SK-N-SH (cell line): ENCODE measurements at regions not wholly inside any gene's neighbourhood (a gene's known extent, or its start where the extent isn't known, plus 50 kb on each side); places are given as distances from the start of the nearest gene placed in this dataset.

Experiments
- CTCF ChIA-PET: fragments of 300-600, 350-600 bp; formaldehyde crosslinking; extraction: SDS; loops from one replicate; lab custom pipeline; 2021; lab: Yijun Ruan, JAX
- POLR2A ChIA-PET: fragments of 350-600 bp; sonication (Branson Sonifier 250); formaldehyde crosslinking; extraction: SDS; loops from one replicate; lab custom pipeline; 2020; ENCODE audit warnings: antibody characterized with exemption, inconsistent platforms; lab: Yijun Ruan, JAX
- DNase-seq: peaks from one replicate; pipeline ENCODE4 v3.0.0; 2012
- H2AFZ ChIP-seq: fragments of 200-600 bp; sonication (generic); 2 replicates; pipeline ENCODE4 v1.8.1; 2016; ENCODE audit warnings: antibody characterized with exemption, mild to moderate bottlenecking, low read depth
- H3F3A ChIP-seq: fragments of 200-600 bp; sonication (generic); replicated peaks from 2 replicates; pipeline ENCODE3; 2016; ENCODE audit warnings: antibody characterized with exemption, mild to moderate bottlenecking; ENCODE audit not compliant: insufficient read depth
- H3K27ac ChIP-seq, 2 experiments: fragments of 200-500 bp in 1 of 2; fragments of 200-600 bp in 1 of 2; sonication (Bioruptor generic) in 1 of 2; sonication (generic), shearing (Covaris generic) in 1 of 2; 2 replicates each; pipeline versions ENCODE4 v1.5.1 to v1.6.1; 2014 to 2016; ENCODE audit warnings: low read depth in 2 of 2, inconsistent platforms in 1 of 2, low read length in 1 of 2, mild to moderate bottlenecking in 1 of 2, mixed read lengths in 1 of 2
- H3K27me3 ChIP-seq: fragments of 200-600 bp; sonication (generic), shearing (Covaris generic); 2 replicates; pipeline ENCODE4 v1.6.1; 2016; ENCODE audit warnings: mixed run types; ENCODE audit not compliant: insufficient read depth
- H3K36me3 ChIP-seq, 2 experiments: fragments of 200-500 bp in 1 of 2; fragments of 200-600 bp in 1 of 2; sonication (Bioruptor generic) in 1 of 2; sonication (generic) in 1 of 2; replicated peaks in 1 of 2; 2 replicates each; pipeline versions ENCODE3 to v1.5.1; 2014 to 2016; ENCODE audit warnings: low read length in 1 of 2, mild to moderate bottlenecking in 1 of 2; ENCODE audit not compliant: insufficient read depth in 2 of 2, control insufficient read depth in 1 of 2
- H3K4me1 ChIP-seq, 2 experiments: fragments of 200-500 bp in 1 of 2; fragments of 200-600 bp in 1 of 2; sonication (Bioruptor generic) in 1 of 2; sonication (generic), shearing (Covaris generic) in 1 of 2; 2 replicates each; pipeline versions ENCODE4 v1.5.1 to v1.6.1; 2014 to 2016; ENCODE audit warnings: low read depth in 1 of 2, low read length in 1 of 2, mixed run types in 1 of 2; ENCODE audit not compliant: insufficient read depth in 2 of 2, control insufficient read depth in 1 of 2
- H3K4me2 ChIP-seq: fragments of 200-600 bp; sonication (generic), shearing (Covaris generic); 2 replicates; pipeline ENCODE4 v1.6.1; 2017; ENCODE audit warnings: mixed run types
- H3K4me3 ChIP-seq, 2 experiments: fragments of 200-500 bp in 1 of 2; fragments of 200-600 bp in 1 of 2; sonication (Bioruptor generic) in 1 of 2; sonication (generic), shearing (Covaris generic) in 1 of 2; 2 replicates each; pipeline versions ENCODE4 v1.5.1 to v1.8.1; 2014 to 2016; ENCODE audit warnings: low read depth in 2 of 2, inconsistent platforms in 1 of 2, low read length in 1 of 2, mild to moderate bottlenecking in 1 of 2, mixed read lengths in 1 of 2, moderate library complexity in 1 of 2
- H3K79me2 ChIP-seq: fragments of 200-600 bp; sonication (generic); 2 replicates; pipeline ENCODE4 v1.8.1; 2017; ENCODE audit warnings: mild to moderate bottlenecking; ENCODE audit not compliant: insufficient read depth
- H3K9ac ChIP-seq: fragments of 200-600 bp; sonication (generic); 2 replicates; pipeline ENCODE4 v1.6.1; 2017; ENCODE audit warnings: mixed run types
- H3K9me2 ChIP-seq: fragments of 200-600 bp; sonication (generic); 2 replicates; pipeline ENCODE4 v1.6.1; 2017; ENCODE audit warnings: mixed run types
- H3K9me3 ChIP-seq: fragments of 200-600 bp; sonication (generic); 2 replicates; pipeline ENCODE4 v1.6.1; 2017; ENCODE audit warnings: mixed run types, mild to moderate bottlenecking, moderate library complexity
- H4K20me1 ChIP-seq: fragments of 200-600 bp; sonication (generic); 2 replicates; pipeline ENCODE4 v1.6.1; 2017; ENCODE audit warnings: mild to moderate bottlenecking, mixed run types; ENCODE audit not compliant: insufficient read depth
- CHD2 ChIP-seq: fragments of 150-350 bp; IDR thresholded peaks from 2 replicates; pipeline ENCODE4 v1.6.1; 2018; ENCODE audit warnings: low read length; ENCODE audit not compliant: partially characterized antibody
- ELF1 ChIP-seq: IDR thresholded peaks from 2 replicates; pipeline ENCODE4 v1.4.0; 2012
- EP300 ChIP-seq, 2 experiments: IDR thresholded peaks; 2 replicates each; pipeline versions ENCODE4 v1.4.0 to v1.6.1; 2012; ENCODE audit warnings: borderline replicate concordance in 1 of 2, low read depth in 1 of 2, low read length in 1 of 2
- FOSL2 ChIP-seq: IDR thresholded peaks from 2 replicates; pipeline ENCODE4 v1.4.0; 2012; ENCODE audit warnings: low read depth, mild to moderate bottlenecking, moderate library complexity, borderline replicate concordance
- FOXJ3 ChIP-seq: sonication (generic); formaldehyde crosslinking; IDR thresholded peaks from 2 replicates; pipeline ENCODE4 v1.5.1; 2020; ENCODE audit warnings: mild to moderate bottlenecking, missing genetic modification reagents
- FOXM1 ChIP-seq: IDR thresholded peaks from 2 replicates; pipeline ENCODE4 v1.4.0; 2012; ENCODE audit warnings: low read depth, mild to moderate bottlenecking
- GABPA ChIP-seq: IDR thresholded peaks from 2 replicates; pipeline ENCODE4 v1.4.0; 2012; ENCODE audit warnings: low read depth, mild to moderate bottlenecking
- JUND ChIP-seq: IDR thresholded peaks from 2 replicates; pipeline ENCODE4 v1.4.0; 2012
- MXI1 ChIP-seq: IDR thresholded peaks from 2 replicates; pipeline ENCODE4 v1.6.1; 2012; ENCODE audit warnings: mild to moderate bottlenecking, low read depth, low read length, improper control_type of control experiment
- NFIC ChIP-seq: IDR thresholded peaks from 2 replicates; pipeline ENCODE4 v1.4.0; 2012; ENCODE audit warnings: borderline replicate concordance
- NRF1 ChIP-seq: IDR thresholded peaks from 2 replicates; pipeline ENCODE4 v1.6.1; 2012; ENCODE audit warnings: low read depth, mild to moderate bottlenecking, low read length
- RAD21 ChIP-seq: IDR thresholded peaks from 2 replicates; pipeline ENCODE4 v1.6.1; 2012; ENCODE audit warnings: mild to moderate bottlenecking, low read length
- RCOR1 ChIP-seq: fragments of 150-350 bp; IDR thresholded peaks from 2 replicates; pipeline ENCODE4 v1.6.1; 2017; ENCODE audit warnings: antibody characterized with exemption, low read length
- RFX5 ChIP-seq: IDR thresholded peaks from 2 replicates; pipeline ENCODE4 v1.6.1; 2012; ENCODE audit warnings: mild to moderate bottlenecking, improper control_type of control experiment, low read length
- RXRA ChIP-seq: IDR thresholded peaks from 2 replicates; pipeline ENCODE4 v1.4.0; 2012; ENCODE audit warnings: low read depth, mild to moderate bottlenecking, borderline replicate concordance
- SIN3A ChIP-seq: IDR thresholded peaks from 2 replicates; pipeline ENCODE4 v1.6.1; 2012; ENCODE audit warnings: low read depth, mild to moderate bottlenecking, low read length, moderate library complexity, borderline replicate concordance
- TCF12 ChIP-seq: IDR thresholded peaks from 2 replicates; pipeline ENCODE4 v1.4.0; 2012
- TEAD4 ChIP-seq: IDR thresholded peaks from 2 replicates; pipeline ENCODE4 v1.4.0; 2012; ENCODE audit warnings: mild to moderate bottlenecking, borderline replicate concordance; ENCODE audit not compliant: insufficient read depth
- YY1 ChIP-seq: IDR thresholded peaks from 2 replicates; pipeline ENCODE4 v1.4.0; 2012; ENCODE audit warnings: low read depth, mild to moderate bottlenecking
- WGBS: methylation state at CpG from one replicate; pipeline ENCODE4 v1.1.6; 2017; ENCODE audit warnings: low lambda C conversion rate; 5-methylcytosine and 5-hydroxymethylcytosine counted together
- TF ChIP-seq, protein P1 (sequence below): IDR thresholded peaks from 2 replicates; pipeline ENCODE4; 2012
- TF ChIP-seq, protein P2 (sequence below): fragments of 150-350 bp; IDR thresholded peaks from 2 replicates; pipeline ENCODE4 v1.6.1; 2016; ENCODE audit warnings: mild to moderate bottlenecking, low read depth, low read length
- TF ChIP-seq, protein P3 (sequence below): IDR thresholded peaks from 2 replicates; pipeline ENCODE4 v1.4.0; 2012; ENCODE audit warnings: low read depth
- TF ChIP-seq, protein P4 (sequence below): IDR thresholded peaks from 2 replicates; pipeline ENCODE4 v1.6.1; 2012; ENCODE audit warnings: mild to moderate bottlenecking, low read depth, low read length, moderate library complexity
- TF ChIP-seq, protein P5 (sequence below): IDR thresholded peaks from 2 replicates; pipeline ENCODE4 v1.4.0; 2012; ENCODE audit warnings: low read depth, borderline replicate concordance

DNA sequence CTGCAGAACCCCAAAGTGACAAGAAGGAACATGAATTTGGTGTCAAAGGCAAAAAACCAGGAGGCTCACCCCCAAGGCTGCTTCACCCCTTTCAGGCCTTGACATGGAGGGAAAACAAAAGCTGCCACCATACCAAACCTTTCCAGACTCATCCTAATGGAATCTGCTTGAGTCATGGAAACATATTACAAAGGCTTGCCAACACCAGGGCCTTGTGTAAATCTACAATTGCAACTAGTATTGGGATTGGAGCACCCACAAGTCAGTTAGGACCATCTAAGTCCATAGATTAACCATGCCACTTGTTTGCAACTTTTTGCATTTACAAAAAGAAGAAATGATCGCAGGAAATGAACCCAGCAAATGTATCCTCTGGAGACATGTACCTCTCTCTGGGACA, 297.6 kb downstream of the CDCA7 start (continued):
- TF ChIP-seq CHD2 (no peak), ELF1 (no peak), RCOR1 (no peak), JUND (peak; percentile 67)
- TF ChIP-seq, protein P1, sequence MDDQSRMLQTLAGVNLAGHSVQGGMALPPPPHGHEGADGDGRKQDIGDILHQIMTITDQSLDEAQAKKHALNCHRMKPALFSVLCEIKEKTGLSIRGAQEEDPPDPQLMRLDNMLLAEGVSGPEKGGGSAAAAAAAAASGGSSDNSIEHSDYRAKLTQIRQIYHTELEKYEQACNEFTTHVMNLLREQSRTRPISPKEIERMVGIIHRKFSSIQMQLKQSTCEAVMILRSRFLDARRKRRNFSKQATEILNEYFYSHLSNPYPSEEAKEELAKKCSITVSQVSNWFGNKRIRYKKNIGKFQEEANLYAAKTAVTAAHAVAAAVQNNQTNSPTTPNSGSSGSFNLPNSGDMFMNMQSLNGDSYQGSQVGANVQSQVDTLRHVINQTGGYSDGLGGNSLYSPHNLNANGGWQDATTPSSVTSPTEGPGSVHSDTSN = no peak
- TF ChIP-seq, protein P2, sequence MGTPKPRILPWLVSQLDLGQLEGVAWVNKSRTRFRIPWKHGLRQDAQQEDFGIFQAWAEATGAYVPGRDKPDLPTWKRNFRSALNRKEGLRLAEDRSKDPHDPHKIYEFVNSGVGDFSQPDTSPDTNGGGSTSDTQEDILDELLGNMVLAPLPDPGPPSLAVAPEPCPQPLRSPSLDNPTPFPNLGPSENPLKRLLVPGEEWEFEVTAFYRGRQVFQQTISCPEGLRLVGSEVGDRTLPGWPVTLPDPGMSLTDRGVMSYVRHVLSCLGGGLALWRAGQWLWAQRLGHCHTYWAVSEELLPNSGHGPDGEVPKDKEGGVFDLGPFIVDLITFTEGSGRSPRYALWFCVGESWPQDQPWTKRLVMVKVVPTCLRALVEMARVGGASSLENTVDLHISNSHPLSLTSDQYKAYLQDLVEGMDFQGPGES = no peak

DNA sequence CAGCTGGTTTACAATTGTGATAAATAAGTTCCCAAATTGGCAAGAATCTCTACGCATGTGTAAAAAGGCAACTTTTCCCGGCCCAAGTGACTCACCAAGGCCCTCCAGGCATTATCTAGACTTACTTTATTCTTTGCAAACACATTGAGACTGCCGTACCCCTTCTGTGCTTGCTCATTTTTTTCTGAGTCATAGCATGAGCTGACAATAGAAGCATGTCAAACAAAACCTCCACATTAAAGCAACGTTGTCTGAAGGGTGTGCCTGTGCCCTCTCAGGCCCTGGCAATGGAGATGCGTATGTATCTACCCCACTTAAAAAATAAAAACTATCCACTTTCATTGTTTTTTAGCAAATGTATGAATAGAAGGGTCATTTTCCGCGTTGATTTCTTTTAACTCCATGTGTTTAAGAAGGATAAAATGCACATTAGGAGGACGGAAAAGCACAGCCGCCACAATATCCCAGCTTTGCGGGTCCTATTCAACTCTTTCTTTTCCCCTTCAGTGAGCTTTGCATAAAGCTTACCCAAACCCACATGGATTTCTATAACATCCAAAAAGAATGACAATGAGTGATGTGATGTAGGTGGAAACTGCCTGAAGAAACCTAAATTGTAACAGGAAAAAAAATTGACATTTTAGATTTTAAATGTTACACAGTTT, 298.2 kb downstream of the CDCA7 start:
- Histone ChIP-seq H3K9me2 (no peaks in the 10 kb centered on the region), H3K9me3 (no peaks in the 10 kb centered on the region), H3K27me3 (no peaks in the 10 kb centered on the region), H3K4me2 (peak overlapping the region; percentile 53), H2AFZ (no peak overlapping the region), H3K36me3 (no peaks in the 10 kb centered on the region), H3F3A (peaks cover 17% of the 10 kb centered on the region), H3K79me2 (no peaks in the 10 kb centered on the region), H3K27ac (peak overlapping the region in 1 of 2 experiments; percentile 93; a peak in 3 of 4 replicates), H3K9ac (peak overlapping the region; percentile 59; the same call in 1 of the 2 replicates), H3K4me3 (no peak overlapping the region), H4K20me1 (no peaks in the 10 kb centered on the region), H3K4me1 (peaks cover 0 to 10% of the 10 kb centered on the region in 2 experiments; a peak in 1 of 4 replicates)
- ChIA-PET POLR2A (no interaction called here), CTCF (no interaction called here)
- WGBS = 45% methylated on average over 10 of the region's 10 CpGs
- DNase-seq = no peak
- TF ChIP-seq FOXM1 (no peak), YY1 (no peak), EP300 (IDR thresholded peaks at IDR 0.05; ENCODE audit: borderline replicate concordance in 1 of 2, low read depth in 1 of 2, low read length in 1 of 2) (peak in 1 of 2 experiments; percentile 77; a peak in 1 of 4 replicates), RFX5 (no peak), ELF1 (no peak), MXI1 (no peak), NRF1 (no peak), JUND (peak; percentile 93), TCF12 (peak; percentile 88), TEAD4 (no peak; the same call in 1 of the 2 replicates), RXRA (peak; percentile 57; the same call in 1 of the 2 replicates), FOSL2 (peak; percentile 94), RAD21 (no peak), GABPA (0 out of 2 replicates have a peak, but pooled peaks have one; percentile 9), NFIC (peak; percentile 59), CHD2 (no peak), SIN3A (peak; percentile 20; the same call in 1 of the 2 replicates), FOXJ3 (no peak)
- TF ChIP-seq, protein P3, sequence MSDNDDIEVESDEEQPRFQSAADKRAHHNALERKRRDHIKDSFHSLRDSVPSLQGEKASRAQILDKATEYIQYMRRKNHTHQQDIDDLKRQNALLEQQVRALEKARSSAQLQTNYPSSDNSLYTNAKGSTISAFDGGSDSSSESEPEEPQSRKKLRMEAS = peak; percentile 76
- TF ChIP-seq, protein P4, sequence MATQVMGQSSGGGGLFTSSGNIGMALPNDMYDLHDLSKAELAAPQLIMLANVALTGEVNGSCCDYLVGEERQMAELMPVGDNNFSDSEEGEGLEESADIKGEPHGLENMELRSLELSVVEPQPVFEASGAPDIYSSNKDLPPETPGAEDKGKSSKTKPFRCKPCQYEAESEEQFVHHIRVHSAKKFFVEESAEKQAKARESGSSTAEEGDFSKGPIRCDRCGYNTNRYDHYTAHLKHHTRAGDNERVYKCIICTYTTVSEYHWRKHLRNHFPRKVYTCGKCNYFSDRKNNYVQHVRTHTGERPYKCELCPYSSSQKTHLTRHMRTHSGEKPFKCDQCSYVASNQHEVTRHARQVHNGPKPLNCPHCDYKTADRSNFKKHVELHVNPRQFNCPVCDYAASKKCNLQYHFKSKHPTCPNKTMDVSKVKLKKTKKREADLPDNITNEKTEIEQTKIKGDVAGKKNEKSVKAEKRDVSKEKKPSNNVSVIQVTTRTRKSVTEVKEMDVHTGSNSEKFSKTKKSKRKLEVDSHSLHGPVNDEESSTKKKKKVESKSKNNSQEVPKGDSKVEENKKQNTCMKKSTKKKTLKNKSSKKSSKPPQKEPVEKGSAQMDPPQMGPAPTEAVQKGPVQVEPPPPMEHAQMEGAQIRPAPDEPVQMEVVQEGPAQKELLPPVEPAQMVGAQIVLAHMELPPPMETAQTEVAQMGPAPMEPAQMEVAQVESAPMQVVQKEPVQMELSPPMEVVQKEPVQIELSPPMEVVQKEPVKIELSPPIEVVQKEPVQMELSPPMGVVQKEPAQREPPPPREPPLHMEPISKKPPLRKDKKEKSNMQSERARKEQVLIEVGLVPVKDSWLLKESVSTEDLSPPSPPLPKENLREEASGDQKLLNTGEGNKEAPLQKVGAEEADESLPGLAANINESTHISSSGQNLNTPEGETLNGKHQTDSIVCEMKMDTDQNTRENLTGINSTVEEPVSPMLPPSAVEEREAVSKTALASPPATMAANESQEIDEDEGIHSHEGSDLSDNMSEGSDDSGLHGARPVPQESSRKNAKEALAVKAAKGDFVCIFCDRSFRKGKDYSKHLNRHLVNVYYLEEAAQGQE = peak; percentile 9; the same call in 1 of the 2 replicates
- TF ChIP-seq, protein P5, sequence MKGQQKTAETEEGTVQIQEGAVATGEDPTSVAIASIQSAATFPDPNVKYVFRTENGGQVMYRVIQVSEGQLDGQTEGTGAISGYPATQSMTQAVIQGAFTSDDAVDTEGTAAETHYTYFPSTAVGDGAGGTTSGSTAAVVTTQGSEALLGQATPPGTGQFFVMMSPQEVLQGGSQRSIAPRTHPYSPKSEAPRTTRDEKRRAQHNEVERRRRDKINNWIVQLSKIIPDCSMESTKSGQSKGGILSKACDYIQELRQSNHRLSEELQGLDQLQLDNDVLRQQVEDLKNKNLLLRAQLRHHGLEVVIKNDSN = no peak
- TF ChIP-seq, protein P2 = no peak
